ENCODE measurements at regions not wholly inside any gene's neighbourhood (a gene's known extent, or its start where the extent isn't known, plus 50 kb on each side); places are given as distances from the start of the nearest gene placed in this dataset.

DNA sequence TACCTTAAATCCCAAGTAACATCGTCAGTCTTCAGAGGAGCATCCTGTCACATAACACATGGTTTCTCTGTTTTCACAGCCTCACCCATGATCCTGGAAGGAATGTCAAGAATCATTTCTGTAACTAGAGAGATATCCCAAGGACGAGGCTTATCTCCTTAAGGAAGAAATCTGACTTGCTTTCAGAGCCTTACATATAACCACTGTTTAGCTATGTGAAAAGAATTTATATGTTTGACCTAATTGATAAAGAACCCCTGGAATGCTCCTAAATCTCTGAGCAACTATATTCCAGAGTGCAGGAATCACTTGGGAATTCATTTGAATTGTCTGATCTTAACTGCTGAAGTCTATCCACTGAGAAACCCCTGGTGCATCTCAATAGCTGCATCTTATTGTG is 243.1 kb downstream of the ALDH8A1 start:
- DNase-seq = no peak

DNA sequence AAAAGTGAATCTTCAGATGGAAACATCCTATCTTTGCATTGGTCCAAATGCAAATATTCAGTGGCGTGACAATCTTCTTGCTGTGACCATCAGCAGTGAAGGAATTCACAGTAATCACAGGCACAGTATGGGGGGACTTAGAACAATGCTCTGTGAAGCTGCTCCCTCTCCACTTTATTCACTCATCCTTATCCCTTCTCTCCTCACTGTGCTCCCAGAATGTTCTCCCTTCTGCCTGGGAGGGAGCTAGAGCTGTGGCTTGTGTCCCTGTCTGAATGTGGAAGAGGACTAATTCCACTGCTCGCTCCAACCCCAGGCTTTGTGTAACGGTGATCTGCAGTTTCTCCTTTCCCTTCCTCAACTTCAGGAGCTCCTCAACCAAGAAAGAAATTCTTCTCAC is 243.7 kb downstream of the ALDH8A1 start:
- DNase-seq = no peak

DNA sequence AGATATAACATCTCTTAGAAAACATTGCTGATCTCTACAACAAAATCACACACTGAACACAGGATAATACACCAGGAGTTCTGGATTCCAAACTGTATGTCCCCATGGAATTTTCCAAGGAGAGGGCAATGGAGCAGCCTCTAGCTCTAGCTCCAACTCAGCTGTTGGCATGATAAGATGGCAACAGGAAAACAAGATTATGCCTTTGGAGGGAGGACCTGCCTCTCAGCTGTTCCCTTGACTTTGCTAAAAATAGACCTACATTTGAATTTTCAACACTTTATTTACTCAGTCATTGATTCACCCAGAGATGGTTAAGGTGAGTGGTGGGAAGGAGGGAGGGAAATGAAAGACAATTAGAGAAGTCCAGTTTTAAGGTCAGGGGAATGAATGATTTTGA is 246.7 kb downstream of the ALDH8A1 start:
- no peak for DNase-seq

DNA sequence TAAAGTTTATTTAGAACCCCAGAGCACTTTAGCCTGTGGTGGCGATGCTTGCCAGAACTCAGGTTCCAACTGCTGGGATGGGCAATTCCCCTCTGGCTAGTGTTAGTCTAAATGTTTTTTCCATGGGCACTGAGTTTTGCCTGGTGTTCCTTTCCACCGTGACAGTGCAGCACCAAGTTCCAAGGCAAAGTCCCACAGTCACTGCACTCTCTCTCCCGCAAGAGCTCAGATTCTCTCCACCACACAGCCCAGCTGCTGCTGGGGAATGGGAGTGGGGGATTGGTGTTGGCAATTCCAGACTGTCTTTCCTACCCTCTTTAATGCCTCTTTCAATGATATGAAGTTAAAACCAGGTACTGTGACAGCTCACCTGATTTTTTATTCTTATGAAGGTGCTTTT is 247.6 kb downstream of the ALDH8A1 start:
- DNase-seq = no peak

DNA sequence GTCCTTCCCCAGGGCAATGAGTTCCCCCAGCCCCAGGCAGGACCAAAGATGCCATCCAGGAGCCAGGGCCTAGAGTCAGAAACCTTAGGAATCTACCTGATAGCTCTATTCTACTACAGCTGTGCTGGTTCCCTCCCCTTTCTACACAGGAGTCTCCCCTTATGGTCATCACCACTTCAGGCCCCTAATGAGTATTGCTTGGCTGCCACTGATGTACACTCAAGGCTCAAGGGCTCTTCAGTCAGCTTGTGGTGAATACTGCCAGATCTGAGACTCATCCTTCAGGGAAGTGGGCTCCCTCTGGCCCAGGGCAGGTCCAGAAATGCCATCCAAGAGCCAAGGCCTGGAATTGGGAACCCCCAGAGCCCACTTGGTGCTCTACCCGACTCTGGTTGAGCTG is 248.6 kb downstream of the ALDH8A1 start:
- DNase-seq = no peak

DNA sequence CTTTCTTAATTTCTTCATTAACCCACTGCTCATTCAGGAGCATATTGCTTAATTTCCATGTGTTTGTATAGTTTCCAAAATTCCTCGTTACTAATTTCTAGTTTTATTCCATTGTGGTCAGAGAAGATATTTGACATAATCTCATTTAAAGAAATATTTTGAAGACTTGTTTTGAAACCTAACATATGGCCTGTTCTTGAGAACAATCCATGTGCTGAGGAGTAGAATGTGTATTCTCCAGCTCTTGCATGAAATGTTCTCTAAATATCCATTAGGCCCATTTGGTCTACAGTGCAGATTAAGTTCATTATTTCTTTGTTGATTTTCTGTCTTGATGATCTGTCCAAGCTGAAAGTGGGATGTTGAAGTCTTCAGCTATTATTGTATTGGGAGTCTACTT is 251.7 kb downstream of the ALDH8A1 start:
- DNase-seq = no peak

DNA sequence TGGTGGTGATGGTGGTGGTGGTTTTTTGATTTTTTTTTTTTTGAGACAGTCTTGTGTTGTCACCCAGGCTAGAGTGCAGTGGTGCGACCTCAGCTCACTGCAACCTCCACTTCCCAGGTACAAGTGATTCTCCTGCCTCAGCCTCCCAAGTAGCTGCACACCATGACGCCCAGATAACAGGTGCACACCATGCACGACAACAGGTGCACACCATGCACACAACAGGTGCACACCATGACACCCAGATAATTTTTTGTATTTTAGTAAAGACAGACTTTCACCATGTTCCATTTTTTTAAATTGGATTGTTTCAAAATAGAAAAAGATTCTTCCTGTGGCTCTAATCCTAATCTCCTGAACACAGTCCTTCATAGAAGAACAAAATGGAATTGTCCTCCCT is 257.9 kb downstream of the ALDH8A1 start:
- no peak for DNase-seq

DNA sequence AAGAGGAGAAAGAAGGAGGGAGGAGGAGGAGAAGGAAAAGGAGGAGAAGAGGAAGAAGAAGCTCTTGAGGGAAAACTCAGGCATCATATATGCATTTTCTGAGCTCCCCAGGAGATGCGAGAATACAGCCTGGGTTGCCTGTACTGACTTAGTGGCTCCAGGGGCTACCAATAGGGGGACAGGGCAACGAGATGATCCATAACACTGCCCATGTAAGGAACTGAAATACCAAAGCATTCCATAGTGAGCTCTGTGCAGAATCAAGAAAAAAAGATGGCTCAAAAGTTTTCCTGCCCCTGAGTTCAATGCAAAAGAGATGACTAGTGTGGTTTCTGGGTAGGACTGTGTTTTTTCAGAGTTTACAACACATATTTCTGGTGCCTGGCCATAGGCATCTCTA is 258.7 kb downstream of the ALDH8A1 start:
- DNase-seq = no peak

DNA sequence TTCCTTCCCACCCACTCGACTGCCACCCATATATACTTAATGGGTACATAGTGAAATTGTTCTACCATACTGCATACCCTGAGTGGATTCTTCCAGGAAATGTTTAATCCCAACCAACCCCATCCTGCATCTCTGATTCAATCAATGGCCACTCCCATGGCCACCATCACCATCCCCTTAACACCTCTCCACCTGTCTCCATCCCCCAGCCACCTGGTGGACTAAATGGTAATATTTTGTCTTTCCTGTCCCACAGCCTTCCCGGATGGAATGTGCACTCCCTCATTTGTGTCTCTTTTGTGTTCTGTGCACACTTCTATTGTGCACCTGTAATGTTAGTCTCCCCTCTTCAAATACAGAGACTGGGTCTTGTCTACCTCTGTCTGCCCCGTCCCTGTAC is 259.9 kb downstream of the ALDH8A1 start:
- DNase-seq = no peak

DNA sequence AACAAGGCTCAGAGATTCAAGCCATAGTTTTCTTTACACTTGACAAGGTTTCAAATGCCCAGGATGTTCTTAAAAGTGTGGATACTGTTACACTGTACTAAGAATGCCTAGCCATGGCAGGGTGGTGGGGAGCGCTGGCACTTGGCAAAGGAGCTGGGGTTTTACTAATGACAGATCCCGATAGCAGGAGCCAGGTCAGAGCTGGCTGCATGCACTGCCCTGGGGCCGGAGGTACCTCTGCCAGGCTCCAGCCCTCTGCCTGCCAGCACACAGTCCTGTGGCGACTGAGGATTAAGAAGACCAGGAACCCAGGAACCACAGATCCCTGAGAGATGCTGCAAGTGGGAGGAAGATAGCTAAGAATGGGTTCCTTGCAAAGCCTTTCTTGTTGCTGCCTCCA is 260.3 kb downstream of the ALDH8A1 start:
- DNase-seq = no peak

DNA sequence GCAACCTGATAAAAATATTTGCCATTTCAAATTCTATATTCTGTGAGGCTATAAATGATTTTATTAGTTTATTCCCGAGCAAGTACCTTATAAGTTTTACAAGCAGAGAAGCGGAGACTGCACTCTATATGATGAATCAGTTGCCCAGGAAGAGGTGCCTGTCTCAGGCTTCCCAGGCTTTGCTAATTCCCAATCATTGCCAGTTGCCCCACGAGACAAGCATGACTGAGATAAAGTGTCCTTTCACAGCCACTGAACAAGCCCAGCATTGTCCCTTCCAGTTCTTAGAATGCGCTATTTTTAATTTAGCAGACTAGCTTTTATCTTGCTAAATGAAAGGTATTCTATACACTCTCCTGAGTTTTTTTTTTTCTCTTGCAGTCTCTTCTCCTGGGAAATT is 260.7 kb downstream of the ALDH8A1 start:
- DNase-seq = no peak

DNA sequence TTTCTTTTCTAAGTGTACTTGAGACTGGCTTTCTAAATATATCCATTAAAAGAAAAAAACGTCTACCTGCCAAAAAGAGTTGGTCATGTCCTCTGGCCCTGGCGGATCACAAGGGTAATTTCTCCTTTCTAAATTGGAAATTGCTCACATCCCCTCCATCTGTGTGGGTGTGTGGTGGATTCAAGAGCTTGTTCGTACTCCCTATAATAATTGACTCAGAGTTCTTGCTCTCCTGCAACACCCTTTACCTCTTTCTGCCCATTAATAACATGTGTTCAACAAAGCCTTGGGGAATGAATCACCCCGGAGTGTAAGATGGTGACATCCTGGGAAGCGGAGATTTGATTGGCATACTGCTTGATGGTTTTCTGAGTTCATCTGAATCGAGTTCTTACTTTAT is 263.8 kb downstream of the ALDH8A1 start:
- DNase-seq = no peak

DNA sequence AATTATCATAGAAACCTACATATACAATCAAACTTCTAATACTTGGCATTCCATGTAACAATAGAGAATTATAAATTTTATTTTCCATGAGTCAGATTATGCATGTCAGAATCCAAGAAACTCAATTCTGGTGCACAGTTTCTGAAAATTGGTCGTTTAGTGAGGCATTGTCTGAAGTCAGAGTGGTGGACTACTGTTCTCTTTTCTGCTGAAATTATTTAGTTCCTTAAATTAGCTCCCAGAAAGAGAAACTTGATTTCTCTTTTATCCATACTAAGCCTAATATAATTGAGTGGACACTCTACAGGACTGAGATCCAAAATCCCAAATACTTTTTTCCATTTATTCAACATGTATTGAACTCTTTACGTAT is 265.5 kb downstream of the ALDH8A1 start:
- DNase-seq = no peak

DNA sequence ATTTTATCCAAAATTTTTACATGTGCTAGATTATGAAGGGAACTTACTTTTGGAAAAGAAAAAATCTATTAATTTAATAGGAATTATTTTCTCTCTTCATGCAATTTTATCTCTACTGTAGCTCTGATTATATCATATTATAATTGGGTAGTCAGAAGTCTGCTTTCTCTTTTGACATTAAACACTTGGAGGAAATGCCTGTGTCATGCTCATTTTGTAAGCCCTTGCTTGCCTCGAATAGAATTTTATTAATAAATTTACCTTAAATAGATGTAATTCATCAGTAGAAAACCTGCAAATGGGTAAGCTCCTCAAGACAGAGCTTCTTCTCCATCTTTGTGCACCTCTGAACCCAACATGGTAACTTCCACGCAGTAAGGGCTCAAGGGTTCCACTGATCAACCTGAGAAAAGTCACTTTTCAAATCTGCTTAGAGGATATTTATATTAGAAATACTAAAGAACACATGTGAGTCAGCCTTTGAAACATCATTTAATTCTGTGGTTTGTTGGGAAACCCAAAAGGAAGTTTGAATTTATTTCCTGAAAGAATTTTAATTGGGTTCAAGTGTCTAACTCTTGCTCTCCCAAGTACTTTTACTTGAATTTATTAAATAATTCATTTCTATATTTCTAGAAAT is 266.0 kb downstream of the ALDH8A1 start:
- DNase-seq = no peak

DNA sequence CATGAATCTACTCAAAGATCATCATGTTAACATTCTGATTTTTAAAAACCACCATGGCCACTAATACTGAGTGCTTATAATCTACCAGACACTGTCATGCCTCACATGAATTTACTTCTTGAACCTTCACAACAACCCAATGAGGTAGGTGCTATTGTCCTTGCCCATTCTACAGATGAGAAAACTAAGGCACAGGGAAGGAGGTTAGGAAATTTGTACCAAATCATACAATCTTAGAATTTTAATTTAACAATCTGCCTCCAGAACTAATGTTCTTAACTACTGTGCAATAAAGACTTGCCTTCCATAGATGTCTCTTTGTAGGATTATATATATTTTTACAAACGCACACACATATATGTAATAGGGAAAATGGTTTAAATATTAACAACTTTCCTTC is 269.5 kb downstream of the ALDH8A1 start:
- DNase-seq = no peak

DNA sequence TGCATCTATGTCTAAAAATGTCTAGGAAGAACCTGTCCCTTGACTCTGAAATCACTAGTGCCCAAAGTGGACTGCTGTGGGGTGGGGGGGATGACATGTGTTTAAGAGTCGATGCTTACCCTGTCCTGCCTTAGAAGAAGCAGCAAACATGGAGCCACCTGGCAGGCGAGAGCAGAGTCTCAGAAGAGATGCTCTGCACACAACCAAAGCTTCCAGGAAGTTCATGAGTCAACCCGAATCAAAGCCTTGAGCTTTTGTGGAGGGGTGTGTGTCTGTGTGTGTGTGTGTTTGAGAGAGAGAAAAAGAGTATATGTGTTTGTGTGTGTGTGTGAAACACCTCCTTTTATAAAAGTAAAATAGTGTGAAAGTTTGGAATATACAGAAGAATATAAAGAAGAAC is 269.9 kb downstream of the ALDH8A1 start:
- no peak for DNase-seq

DNA sequence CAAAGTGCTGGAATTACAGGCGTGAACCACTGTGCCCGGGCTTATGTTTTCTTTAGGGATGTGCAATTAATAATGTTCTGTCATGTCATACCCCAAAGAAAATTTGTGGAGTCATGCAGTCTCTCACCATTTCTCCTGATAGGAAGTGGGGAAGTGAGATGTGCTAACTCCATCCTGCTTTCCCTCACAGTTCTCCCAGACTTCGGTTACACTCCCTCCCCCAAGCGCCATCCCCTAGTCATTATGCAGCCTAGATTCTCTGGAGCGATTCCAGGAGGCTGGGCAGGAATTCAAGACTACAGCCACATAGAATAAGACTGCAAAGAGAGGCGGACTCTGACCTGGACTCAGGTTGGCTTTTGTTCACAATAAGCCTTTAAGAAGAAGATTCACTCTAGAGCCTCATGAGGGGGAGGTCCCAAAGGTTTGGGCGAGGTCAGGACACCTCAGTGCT is 271.4 kb downstream of the ALDH8A1 start:
- DNase-seq = no peak

DNA sequence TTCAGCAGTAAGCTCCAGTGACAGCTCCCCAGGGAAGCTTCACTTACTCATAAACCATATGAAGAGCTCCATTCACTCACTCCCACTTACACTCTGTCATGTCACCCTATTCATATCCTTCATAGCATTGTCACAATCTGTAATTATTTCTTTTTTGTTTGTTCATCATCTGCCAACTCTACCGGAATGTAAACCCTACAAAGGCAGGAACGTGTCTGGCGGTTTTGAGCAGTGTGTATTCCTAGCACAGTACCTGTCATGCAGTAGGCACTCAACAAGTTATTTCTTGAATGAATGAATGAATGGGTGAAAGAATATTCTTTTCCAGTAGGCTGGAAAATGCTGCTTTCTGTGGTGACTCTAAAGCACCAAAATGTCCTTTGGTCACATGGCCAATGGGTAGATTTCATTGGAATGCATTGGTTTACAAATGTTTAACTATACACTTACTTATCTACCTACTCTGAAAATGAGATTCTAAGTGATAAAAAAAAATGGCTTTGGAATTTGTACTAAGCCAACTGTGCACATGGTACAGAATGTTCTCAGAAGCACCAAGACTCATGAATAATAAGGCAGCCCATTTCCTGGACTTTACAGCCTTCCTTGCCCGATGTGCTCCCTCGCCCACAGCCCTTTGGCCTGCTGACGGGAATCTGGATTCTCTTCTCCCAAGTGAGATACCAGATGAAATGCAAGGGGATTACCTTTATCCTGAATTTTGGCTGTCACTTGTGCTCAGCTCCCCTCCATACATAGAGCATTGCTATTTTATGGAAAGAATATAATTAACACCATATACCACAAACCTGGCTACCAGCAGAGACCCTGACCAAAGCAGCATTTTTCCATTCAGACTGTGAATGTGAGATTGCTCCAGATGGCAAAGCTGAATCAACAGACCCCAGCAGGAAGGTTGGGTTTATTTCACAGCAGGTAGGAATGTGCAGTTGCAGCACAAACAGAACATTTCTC is 273.3 kb downstream of the ALDH8A1 start:
- DNase-seq = no peak

DNA sequence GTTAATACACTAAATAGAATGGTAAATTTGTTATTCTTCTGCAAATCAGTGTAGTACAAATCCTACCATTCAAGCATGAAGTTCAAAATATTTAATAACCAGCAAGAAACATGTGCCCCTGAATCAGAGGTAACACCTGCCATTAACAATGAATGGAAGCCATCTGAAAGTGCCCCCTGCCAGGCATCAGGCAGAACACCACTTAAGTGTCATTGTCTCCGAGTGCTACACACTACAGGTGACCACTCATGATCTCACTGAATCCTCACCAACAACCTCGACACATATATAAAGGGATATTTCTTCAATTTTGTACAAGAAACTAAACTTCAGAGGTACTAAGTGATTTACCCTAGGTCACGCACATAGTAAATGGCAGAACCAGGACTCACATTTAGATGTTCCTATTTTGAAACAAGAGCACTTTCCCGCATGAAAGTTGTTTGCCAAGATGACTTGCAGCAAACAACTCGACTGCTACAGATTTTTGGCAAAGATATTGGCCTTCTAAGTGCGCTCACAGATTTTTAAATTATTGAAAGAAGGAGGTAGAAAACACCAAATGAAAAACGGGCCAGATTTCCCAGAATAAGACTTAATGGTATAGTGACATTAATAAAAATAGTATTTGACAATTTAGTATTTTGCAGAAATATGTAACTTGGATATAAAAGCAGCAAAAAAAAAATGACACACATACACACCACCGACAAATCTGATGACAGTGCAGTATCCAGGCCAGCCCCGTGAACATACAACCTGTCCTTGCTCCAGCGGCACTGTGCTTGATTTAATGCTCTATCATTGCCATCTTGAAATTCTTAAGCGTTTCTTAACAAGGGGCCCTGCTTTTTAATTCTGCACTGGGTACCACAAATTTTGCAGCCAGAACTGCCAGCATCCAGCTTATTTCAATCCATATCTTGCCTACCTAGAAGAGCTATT is 274.5 kb downstream of the ALDH8A1 start:
- no peak for DNase-seq

DNA sequence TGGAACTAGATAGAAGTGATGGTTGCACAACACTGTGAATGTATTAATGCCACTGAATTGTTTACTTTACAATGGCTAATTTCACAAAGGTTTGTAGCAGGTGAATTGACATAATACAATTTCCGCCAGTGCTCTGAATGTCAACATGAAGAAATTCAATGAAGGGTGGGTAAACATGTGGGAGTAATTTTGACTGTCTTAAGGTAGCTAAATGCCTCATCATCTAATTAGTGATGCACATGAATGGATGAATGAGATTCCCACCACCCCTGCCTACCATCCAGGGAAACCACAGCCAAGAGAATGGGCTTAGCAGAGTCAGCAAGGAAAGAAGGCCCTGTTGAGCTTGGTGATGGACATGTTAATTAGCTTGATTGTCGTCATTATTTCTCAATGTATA is 275.3 kb downstream of the ALDH8A1 start:
- no peak for DNase-seq

DNA sequence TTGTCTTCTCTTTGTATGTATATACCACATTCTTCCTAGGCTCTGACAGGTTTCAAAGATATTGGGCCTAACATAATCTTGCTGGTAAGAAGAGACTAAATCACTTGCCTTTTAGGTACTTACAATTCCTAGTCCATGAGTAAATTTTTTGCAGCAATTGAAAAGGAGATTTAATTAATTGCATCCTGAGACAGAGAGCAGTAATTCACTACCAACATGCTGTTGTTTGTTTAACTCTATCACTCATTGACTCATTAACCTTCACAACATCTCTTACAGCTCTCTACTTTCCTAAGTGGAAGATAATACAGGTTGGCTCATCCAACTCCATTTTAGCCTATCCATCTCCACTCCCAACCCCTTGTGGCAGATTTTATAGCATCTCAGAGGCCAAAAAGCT is 280.4 kb downstream of the ALDH8A1 start:
- DNase-seq = no peak

DNA sequence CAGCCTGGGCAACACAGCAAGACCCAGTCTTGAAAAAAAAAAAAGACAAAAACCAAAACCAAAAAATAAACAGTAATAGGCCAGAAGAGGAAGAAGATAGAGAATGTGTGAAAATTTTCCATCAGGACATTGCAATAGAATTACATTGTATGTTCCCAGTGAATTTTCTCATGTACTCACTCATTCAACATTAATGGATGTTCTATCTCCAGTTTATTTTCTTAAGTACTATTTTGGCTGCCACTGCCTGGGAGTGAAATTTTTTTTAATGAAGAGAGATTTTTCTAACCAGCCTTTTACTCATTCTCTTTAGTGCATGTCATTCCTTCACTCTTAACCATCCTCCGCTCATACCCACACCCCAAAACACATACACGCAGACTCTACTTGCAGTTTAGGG is 282.8 kb downstream of the ALDH8A1 start:
- no peak for DNase-seq

DNA sequence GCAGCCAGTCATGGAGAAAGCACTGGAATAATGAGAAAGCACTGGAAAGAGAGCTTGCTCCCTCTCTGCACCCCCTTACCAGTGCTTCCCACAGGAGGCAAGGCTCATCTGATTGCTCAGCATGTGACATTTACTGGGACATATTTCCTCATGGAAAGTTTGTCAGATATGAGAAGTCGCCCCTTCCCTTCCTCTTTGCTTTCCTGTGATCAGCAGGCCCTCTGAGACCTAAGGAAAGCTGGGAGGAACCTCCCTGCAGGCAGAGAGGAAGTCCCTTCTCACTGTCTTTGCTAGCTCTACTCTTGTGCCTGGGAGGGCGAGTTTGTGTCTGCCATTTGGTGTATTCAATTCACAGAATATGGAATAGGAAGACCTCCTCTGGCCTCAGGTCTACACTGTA is 283.8 kb downstream of the ALDH8A1 start:
- no peak for DNase-seq
